ENCODE measurements at regions not wholly inside any gene's neighbourhood (a gene's known extent, or its start where the extent isn't known, plus 50 kb on each side); places are given as distances from the start of the nearest gene placed in this dataset.

DNA sequence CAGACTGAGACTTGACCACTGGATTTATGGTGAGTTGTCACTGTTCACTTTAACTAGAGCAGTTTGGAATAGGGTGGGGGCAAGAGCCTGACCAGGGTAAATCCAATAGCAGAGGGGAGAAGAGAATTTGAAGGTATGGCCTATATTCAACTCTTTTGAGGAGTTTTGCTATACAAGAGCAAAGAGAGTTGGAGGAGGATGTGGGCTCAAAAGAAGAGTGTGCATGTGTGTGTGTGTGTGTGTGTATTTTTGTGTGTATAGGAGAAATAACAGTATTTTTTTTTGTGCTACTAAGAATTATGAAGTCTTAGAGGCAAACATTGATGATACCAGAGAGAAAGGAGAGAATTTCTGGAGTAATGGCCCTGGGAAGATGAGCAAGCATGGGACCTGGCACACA is 164.8 kb upstream of the JUN start:
- H3K4me2 ChIP-seq (ENCODE audit: insufficient read depth in 1 of 2, low read depth in 2 of 2, low read length in 2 of 2) = no peak overlapping the region
- no peak overlapping the region for H2BK20ac ChIP-seq (ENCODE audit: low read length)
- no peak overlapping the region for H2BK12ac ChIP-seq (ENCODE audit: low read depth, low read length)
- H3K23me2 ChIP-seq (ENCODE audit: low read depth, low read length) = no peaks in the 10 kb centered on the region
- H3K23ac ChIP-seq (ENCODE audit: insufficient read length) = no peak overlapping the region
- H3K27me3 ChIP-seq (replicated peaks in 1 of 4; ENCODE audit: control insufficient read depth in 3 of 4, extremely low read depth in 1 of 4, insufficient read depth in 3 of 4, low read length in 3 of 4) = no peaks in the 10 kb centered on the region
- FAIRE-seq (no peak), DNase-seq (ENCODE audit: low read depth in 1 of 2, low spot score in 2 of 2) (no peak)
- H3K18ac ChIP-seq (ENCODE audit: extremely low read depth, low read length) = no peak overlapping the region
- H3K14ac ChIP-seq (ENCODE audit: insufficient read length) = no peak overlapping the region
- H2BK5ac ChIP-seq (ENCODE audit: low read depth, low read length) = no peak overlapping the region
- no peak overlapping the region for H2AK5ac ChIP-seq (ENCODE audit: low read depth, low read length)
- H4K8ac ChIP-seq (ENCODE audit: extremely low read depth, insufficient read depth, low read length) = no peak overlapping the region
- no peak overlapping the region for H2BK120ac ChIP-seq (replicated peaks; ENCODE audit: low read depth, low read length)
- H3K9me3 ChIP-seq (ENCODE audit: insufficient read depth in 2 of 2, low read depth in 1 of 2, low read length in 1 of 2) = no peaks in the 10 kb centered on the region
- H3K79me1 ChIP-seq (ENCODE audit: low read depth, low read length) = no peaks in the 10 kb centered on the region
- ChIA-PET POLR2A (ENCODE audit: partially characterized antibody) (no interaction called here), CTCF (ENCODE audit: partially characterized antibody) (interaction anchor here (1.3 kb wide), 1 partner anchor 15 kb away, joined by 4 read pairs; no protein-coding TSS in a partner anchor)
- no peak overlapping the region for H2AFZ ChIP-seq (ENCODE audit: low read length)
- no peak overlapping the region for H4K91ac ChIP-seq (replicated peaks; ENCODE audit: insufficient read length, low read length)
- no peak overlapping the region for H3K56ac ChIP-seq (replicated peaks; ENCODE audit: insufficient read length, low read depth, low read length)
- H2BK15ac ChIP-seq (ENCODE audit: low read length) = no peak overlapping the region
- no peaks in the 10 kb centered on the region for H3K79me2 ChIP-seq (ENCODE audit: control insufficient read depth in 1 of 2, insufficient read depth in 2 of 2, low read length in 2 of 2)
- H3K4me3 ChIP-seq (ENCODE audit: extremely low read depth in 1 of 4, insufficient read depth in 2 of 4, low read depth in 3 of 4, low read length in 4 of 4) = no peak overlapping the region
- H4K20me1 ChIP-seq (replicated peaks in 1 of 2; ENCODE audit: control insufficient read depth in 1 of 2, insufficient read depth in 2 of 2, low read length in 2 of 2) = no peaks in the 10 kb centered on the region
- no peaks in the 10 kb centered on the region for H3K36me3 ChIP-seq (ENCODE audit: control insufficient read depth in 2 of 4, insufficient read depth in 4 of 4, low read length in 3 of 4)
- no peak overlapping the region for H4K5ac ChIP-seq (ENCODE audit: insufficient read length, low read depth, low read length)
- no peak overlapping the region for H3K27ac ChIP-seq (ENCODE audit: low read depth, low read length)
- H3K4ac ChIP-seq (replicated peaks; ENCODE audit: insufficient read length, low read depth, low read length) = no peak overlapping the region
- no peaks in the 10 kb centered on the region for H3K4me1 ChIP-seq (replicated peaks in 1 of 4; ENCODE audit: control insufficient read depth in 3 of 4, insufficient read depth in 4 of 4, low read length in 3 of 4)
- H3K9ac ChIP-seq (replicated peaks in 1 of 4; ENCODE audit: extremely low read depth in 1 of 4, low read depth in 3 of 4, low read length in 3 of 4) = no peak overlapping the region
- TF ChIP-seq GABPA (IDR thresholded peaks at IDR 0.05; ENCODE audit: borderline replicate concordance, insufficient read depth, low read length) (no peak), CHD1 (IDR thresholded peaks at IDR 0.05; ENCODE audit: low read depth, low read length) (no peak), RFX5 (IDR thresholded peaks at IDR 0.05; ENCODE audit: borderline replicate concordance, low read depth, low read length) (no peak), HDAC2 (IDR thresholded peaks at IDR 0.05; ENCODE audit: borderline replicate concordance in 1 of 2, low read depth in 2 of 2, low read length in 2 of 2) (no peak), FOSL1 (IDR thresholded peaks at IDR 0.05; ENCODE audit: insufficient read depth, low read depth, low read length) (no peak), TAF7 (optimal IDR thresholded peaks at IDR 0.05; ENCODE audit: borderline replicate concordance, low read depth, low read length) (no peak), KDM1A (IDR thresholded peaks at IDR 0.05; ENCODE audit: borderline replicate concordance, low read length) (no peak), EZH2 (IDR thresholded peaks at IDR 0.05; ENCODE audit: low read depth, low read length, severe bottlenecking) (no peak), ZNF274 (IDR thresholded peaks at IDR 0.05; ENCODE audit: borderline replicate concordance, extremely low read depth, low read length) (no peak), SAP30 (IDR thresholded peaks at IDR 0.05; ENCODE audit: insufficient read depth, insufficient replicate concordance, low read length) (no peak), CBX5 (IDR thresholded peaks at IDR 0.05; ENCODE audit: low read depth, low read length) (no peak), BCL11A (IDR thresholded peaks at IDR 0.05; ENCODE audit: low read depth in 2 of 2, low read length in 2 of 2) (no peak), SIN3A (conservative IDR thresholded peaks at IDR 0.05 in 1 of 2, IDR thresholded peaks at IDR 0.05 in 1 of 2; ENCODE audit: low read depth in 1 of 2, low read length in 2 of 2) (no peak), CHD2 (IDR thresholded peaks at IDR 0.05; ENCODE audit: low read length) (no peak)
- TF ChIP-seq, protein P1, sequence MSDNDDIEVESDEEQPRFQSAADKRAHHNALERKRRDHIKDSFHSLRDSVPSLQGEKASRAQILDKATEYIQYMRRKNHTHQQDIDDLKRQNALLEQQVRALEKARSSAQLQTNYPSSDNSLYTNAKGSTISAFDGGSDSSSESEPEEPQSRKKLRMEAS (IDR thresholded peaks at IDR 0.05) = no peak

All from H1 (cell line).